DND-41 (cell line): ENCODE measurements at regions not wholly inside any gene's neighbourhood (a gene's known extent, or its start where the extent isn't known, plus 50 kb on each side); places are given as distances from the start of the nearest gene placed in this dataset.

Experiments
- ATAC-seq: fragments of 200-7000 bp; cut with Tn5 transposase; 3 replicates; pipeline ENCODE4 v1.9.1; 2021; ENCODE audit warnings: low read depth; ENCODE audit not compliant: insufficient read depth
- DNase-seq: peaks from one replicate; pipeline ENCODE4 v3.0.0-alpha.2; 2020
- H2AFZ ChIP-seq: 2 replicates; pipeline ENCODE4 v1.6.0; 2012; ENCODE audit warnings: low read depth, low read length
- H3K27ac ChIP-seq: 2 replicates; pipeline ENCODE4 v1.5.1; 2012; ENCODE audit warnings: low read length, inconsistent platforms
- H3K27me3 ChIP-seq: fragments of 200-600 bp; sonication (generic); 2 replicates; pipeline ENCODE4 v1.6.0; 2012; ENCODE audit warnings: low read length, mild to moderate bottlenecking, inconsistent platforms; ENCODE audit not compliant: insufficient read depth, poor library complexity
- H3K36me3 ChIP-seq: 2 replicates; pipeline ENCODE4 v1.5.1; 2012; ENCODE audit warnings: low read length, inconsistent platforms; ENCODE audit not compliant: insufficient read depth
- H3K4me1 ChIP-seq: 2 replicates; pipeline ENCODE4 v1.5.1; 2012; ENCODE audit warnings: mild to moderate bottlenecking, low read length; ENCODE audit not compliant: insufficient read depth
- H3K4me2 ChIP-seq: 2 replicates; pipeline ENCODE4 v1.6.0; 2012; ENCODE audit warnings: mild to moderate bottlenecking, moderate library complexity, low read length, inconsistent platforms; ENCODE audit not compliant: insufficient read depth
- H3K4me3 ChIP-seq, 2 experiments: fragments of 200-600 bp in 1 of 2; shearing (Covaris generic) in 1 of 2; 2 replicates each; pipeline ENCODE4 v1.5.1; 2012 to 2016; ENCODE audit warnings: inconsistent platforms in 2 of 2, low read length in 2 of 2, mild to moderate bottlenecking in 2 of 2, low read depth in 1 of 2, moderate library complexity in 1 of 2
- H3K79me2 ChIP-seq: 2 replicates; pipeline ENCODE4 v1.6.0; 2012; ENCODE audit warnings: low read length, inconsistent platforms; ENCODE audit not compliant: insufficient read depth
- H3K9ac ChIP-seq: 2 replicates; pipeline ENCODE4 v1.6.0; 2012; ENCODE audit warnings: low read depth, mild to moderate bottlenecking, inconsistent platforms, low read length, moderate library complexity
- H3K9me3 ChIP-seq: 2 replicates; pipeline ENCODE4 v1.5.1; 2012; ENCODE audit warnings: low read length, moderate library complexity, mild to moderate bottlenecking, inconsistent platforms; ENCODE audit not compliant: insufficient read depth, severe bottlenecking
- H4K20me1 ChIP-seq: 2 replicates; pipeline ENCODE4 v1.6.0; 2012; ENCODE audit warnings: low read length; ENCODE audit not compliant: insufficient read depth
- EZH2 ChIP-seq: IDR thresholded peaks from 3 replicates; pipeline ENCODE4 v1.6.1; 2012; ENCODE audit warnings: borderline replicate concordance, low read depth, mild to moderate bottlenecking, moderate library complexity, low read length, inconsistent platforms; ENCODE audit not compliant: severe bottlenecking
- TF ChIP-seq, protein P1 (sequence below): IDR thresholded peaks from 2 replicates; pipeline ENCODE4 v1.5.1; 2012; ENCODE audit warnings: borderline replicate concordance, low read length, moderate library complexity, mild to moderate bottlenecking; ENCODE audit not compliant: poor library complexity, severe bottlenecking; ENCODE audit errors: extremely low read depth

DNA sequence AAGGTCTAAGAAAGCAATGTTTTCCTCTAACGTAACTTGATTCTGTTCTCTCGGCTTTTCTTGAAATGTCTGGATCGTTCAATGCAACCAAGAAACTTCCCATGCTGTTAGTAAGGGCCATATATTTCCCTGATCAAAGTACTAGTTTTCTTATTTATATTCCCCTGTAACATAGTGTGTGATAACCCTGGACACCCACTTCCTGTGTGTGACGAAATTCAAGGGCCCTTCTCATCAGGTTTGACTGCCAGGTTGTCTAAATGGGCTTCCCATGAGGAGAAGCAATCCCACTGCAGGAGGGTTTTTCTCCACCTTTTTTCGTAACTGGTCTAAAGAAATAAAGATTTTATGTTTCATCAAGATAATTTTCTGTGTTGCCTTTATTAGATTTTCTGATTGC, 102.6 kb upstream of the RPS6KA2 start:
- no peaks in the 10 kb centered on the region for H3K4me1 ChIP-seq
- no peak overlapping the region for H3K27ac ChIP-seq
- no peaks in the 10 kb centered on the region for H3K9me3 ChIP-seq
- no peaks in the 10 kb centered on the region for H3K79me2 ChIP-seq
- peaks cover 11% of the 10 kb centered on the region for H3K27me3 ChIP-seq
- H3K36me3 ChIP-seq = no peaks in the 10 kb centered on the region
- no peak for DNase-seq
- no peak for TF ChIP-seq EZH2
- TF ChIP-seq, protein P1, sequence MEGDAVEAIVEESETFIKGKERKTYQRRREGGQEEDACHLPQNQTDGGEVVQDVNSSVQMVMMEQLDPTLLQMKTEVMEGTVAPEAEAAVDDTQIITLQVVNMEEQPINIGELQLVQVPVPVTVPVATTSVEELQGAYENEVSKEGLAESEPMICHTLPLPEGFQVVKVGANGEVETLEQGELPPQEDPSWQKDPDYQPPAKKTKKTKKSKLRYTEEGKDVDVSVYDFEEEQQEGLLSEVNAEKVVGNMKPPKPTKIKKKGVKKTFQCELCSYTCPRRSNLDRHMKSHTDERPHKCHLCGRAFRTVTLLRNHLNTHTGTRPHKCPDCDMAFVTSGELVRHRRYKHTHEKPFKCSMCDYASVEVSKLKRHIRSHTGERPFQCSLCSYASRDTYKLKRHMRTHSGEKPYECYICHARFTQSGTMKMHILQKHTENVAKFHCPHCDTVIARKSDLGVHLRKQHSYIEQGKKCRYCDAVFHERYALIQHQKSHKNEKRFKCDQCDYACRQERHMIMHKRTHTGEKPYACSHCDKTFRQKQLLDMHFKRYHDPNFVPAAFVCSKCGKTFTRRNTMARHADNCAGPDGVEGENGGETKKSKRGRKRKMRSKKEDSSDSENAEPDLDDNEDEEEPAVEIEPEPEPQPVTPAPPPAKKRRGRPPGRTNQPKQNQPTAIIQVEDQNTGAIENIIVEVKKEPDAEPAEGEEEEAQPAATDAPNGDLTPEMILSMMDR = no peak
- ATAC-seq = 0 out of 3 replicates have a peak, but pooled peaks have one; percentile 39
- no peak overlapping the region for H3K9ac ChIP-seq
- no peak overlapping the region for H3K4me2 ChIP-seq
- H4K20me1 ChIP-seq = peaks cover 2% of the 10 kb centered on the region; the same call in 1 of the 2 replicates
- no peak overlapping the region for H2AFZ ChIP-seq
- H3K4me3 ChIP-seq = no peak overlapping the region

DNA sequence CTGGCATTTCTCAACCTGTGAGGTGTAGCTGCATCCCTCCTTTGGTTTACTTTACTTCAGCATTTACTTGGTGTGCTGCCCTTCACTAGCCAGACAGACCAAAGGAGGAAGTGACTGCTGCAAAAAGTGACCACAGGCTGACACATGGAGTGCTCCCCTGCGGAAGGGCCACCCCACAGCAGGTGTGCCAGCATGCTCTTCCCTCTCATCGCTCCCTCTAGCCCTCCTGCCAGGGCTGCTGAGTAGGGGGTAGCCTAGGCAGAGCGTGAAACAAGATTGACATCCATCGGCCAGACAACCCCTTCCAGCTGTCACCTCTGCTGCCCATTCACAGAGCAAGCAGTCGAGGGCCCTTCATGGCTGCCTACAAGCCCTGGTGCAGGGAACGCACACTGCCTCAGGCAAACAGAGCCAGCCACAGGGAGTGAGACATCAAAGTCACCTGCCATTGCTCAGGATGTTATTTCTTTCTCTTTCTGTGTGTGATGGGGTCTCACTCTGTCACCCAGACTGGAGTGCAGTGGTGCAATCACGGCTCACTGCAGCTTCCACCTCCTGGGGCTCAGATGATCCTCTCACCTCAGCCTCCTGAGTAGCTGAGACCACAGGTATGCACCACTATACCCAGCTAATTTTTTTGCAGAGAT, 102.0 kb upstream of the RPS6KA2 start:
- TF ChIP-seq, protein P1 = no peak
- no peak for TF ChIP-seq EZH2
- H3K27me3 ChIP-seq = peaks cover 14% of the 10 kb centered on the region
- no peak overlapping the region for H2AFZ ChIP-seq
- ATAC-seq = no peak
- H4K20me1 ChIP-seq = peaks cover 2% of the 10 kb centered on the region; the same call in 1 of the 2 replicates
- H3K4me3 ChIP-seq = no peak overlapping the region
- H3K27ac ChIP-seq = no peak overlapping the region
- H3K4me1 ChIP-seq = no peaks in the 10 kb centered on the region
- H3K9ac ChIP-seq = no peak overlapping the region
- no peaks in the 10 kb centered on the region for H3K9me3 ChIP-seq
- DNase-seq = no peak
- no peaks in the 10 kb centered on the region for H3K79me2 ChIP-seq
- H3K4me2 ChIP-seq = no peak overlapping the region
- H3K36me3 ChIP-seq = no peaks in the 10 kb centered on the region

DNA sequence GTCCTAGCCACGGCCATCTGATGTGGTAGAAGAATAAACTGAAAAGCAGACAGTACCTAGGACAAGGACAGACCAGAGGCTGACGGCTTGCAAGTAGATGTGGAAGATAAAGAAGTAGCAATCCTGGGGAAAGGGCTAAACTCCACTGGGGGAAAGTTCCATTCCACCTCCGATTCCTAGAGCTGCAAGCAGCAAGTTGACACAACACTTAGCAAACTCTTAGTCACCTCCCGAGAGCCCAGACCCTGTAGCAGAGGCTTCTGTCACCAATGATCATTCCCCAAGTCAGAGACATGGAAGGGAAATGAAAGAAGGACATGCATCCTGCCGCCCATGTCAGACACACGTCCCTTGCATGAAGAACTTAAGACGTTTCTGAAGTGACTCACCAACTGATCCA, 99.2 kb upstream of the RPS6KA2 start:
- H3K4me2 ChIP-seq = no peak overlapping the region
- H3K9ac ChIP-seq = no peak overlapping the region
- no peaks in the 10 kb centered on the region for H3K79me2 ChIP-seq
- no peaks in the 10 kb centered on the region for H3K9me3 ChIP-seq
- no peaks in the 10 kb centered on the region for H3K4me1 ChIP-seq
- H4K20me1 ChIP-seq = peaks cover 2% of the 10 kb centered on the region; the same call in 1 of the 2 replicates
- no peaks in the 10 kb centered on the region for H3K36me3 ChIP-seq
- ATAC-seq = no peak
- no peak overlapping the region for H3K4me3 ChIP-seq
- no peak for TF ChIP-seq EZH2
- no peak for DNase-seq
- H3K27ac ChIP-seq = no peak overlapping the region
- H3K27me3 ChIP-seq = peaks cover 14% of the 10 kb centered on the region
- H2AFZ ChIP-seq = no peak overlapping the region

DNA sequence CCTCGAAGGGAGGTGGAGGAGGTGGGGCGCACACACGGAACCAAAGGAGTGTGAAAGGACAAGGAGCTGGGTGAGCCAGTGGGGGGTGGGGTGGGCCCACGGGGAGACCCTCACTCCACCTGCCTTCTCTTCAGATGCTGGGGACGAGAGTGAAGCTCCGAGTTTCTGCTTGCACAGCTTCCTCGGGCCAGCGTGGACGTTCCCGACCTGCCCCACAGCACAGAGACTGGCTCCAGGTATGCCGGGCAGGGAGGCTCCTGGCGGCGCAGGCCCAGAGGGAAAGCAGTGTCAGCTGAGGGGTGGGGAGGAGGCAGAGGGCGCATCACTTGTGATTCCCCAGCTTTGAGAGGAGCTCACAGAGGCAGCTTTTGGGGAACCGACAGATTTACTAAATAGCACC, 98.5 kb upstream of the RPS6KA2 start:
- peaks cover 14% of the 10 kb centered on the region for H3K27me3 ChIP-seq
- no peaks in the 10 kb centered on the region for H3K4me1 ChIP-seq
- H3K9ac ChIP-seq = no peak overlapping the region
- TF ChIP-seq EZH2 = no peak
- TF ChIP-seq, protein P1 = no peak
- no peak for DNase-seq
- no peaks in the 10 kb centered on the region for H3K9me3 ChIP-seq
- H3K4me2 ChIP-seq = no peak overlapping the region
- H3K27ac ChIP-seq = no peak overlapping the region
- ATAC-seq = no peak
- H3K36me3 ChIP-seq = no peaks in the 10 kb centered on the region
- no peaks in the 10 kb centered on the region for H3K79me2 ChIP-seq
- no peak overlapping the region for H2AFZ ChIP-seq
- H4K20me1 ChIP-seq = peaks cover 2% of the 10 kb centered on the region; the same call in 1 of the 2 replicates
- H3K4me3 ChIP-seq = no peak overlapping the region
